ENCODE measurements at regions not wholly inside any gene's neighbourhood (a gene's known extent, or its start where the extent isn't known, plus 50 kb on each side); places are given as distances from the start of the nearest gene placed in this dataset.

DNA sequence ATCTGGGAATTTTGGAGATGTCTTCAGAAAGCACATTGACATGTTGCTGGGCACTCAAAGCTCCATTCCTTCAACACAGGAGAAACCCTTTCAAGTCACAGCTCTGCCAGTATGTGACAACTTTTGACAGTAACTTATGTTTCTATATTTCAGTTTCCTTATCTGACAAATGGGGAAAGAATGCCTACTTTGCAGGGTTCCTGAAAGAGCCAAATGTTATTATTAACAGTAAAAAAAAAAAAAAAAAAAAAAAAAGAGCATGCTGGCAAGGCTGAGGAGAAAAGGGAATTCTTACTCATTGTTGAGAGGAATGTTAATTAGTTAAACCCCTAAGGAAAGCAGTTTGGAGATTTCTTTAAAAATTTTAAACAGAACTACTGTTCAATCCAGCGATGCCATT is 272.5 kb upstream of the TGFBR2 start:
- Histone ChIP-seq H3K36me3 (ENCODE audit: control insufficient read depth, low read length) (no peaks in the 10 kb centered on the region), H3K27me3 (ENCODE audit: control insufficient read depth, low read length) (no peaks in the 10 kb centered on the region), H3K4me2 (ENCODE audit: low read length) (no peak overlapping the region), H3K9me3 (ENCODE audit: control insufficient read depth, insufficient read depth, low read length) (no peaks in the 10 kb centered on the region), H3K9me2 (replicated peaks; ENCODE audit: control insufficient read depth, low read length) (no peaks in the 10 kb centered on the region), H3K79me2 (ENCODE audit: control insufficient read depth, low read length) (no peaks in the 10 kb centered on the region), H4K20me1 (ENCODE audit: control insufficient read depth, insufficient read depth, low read depth, low read length) (no peaks in the 10 kb centered on the region), H3K4me1 (ENCODE audit: control insufficient read depth, low read length) (no peaks in the 10 kb centered on the region), H3K4me3 (ENCODE audit: low read length) (no peak overlapping the region), H3F3A (ENCODE audit: control insufficient read depth, insufficient read depth) (no peaks in the 10 kb centered on the region), H3K27ac (ENCODE audit: low read depth, low read length) (no peak overlapping the region)
- TF ChIP-seq, protein P1, sequence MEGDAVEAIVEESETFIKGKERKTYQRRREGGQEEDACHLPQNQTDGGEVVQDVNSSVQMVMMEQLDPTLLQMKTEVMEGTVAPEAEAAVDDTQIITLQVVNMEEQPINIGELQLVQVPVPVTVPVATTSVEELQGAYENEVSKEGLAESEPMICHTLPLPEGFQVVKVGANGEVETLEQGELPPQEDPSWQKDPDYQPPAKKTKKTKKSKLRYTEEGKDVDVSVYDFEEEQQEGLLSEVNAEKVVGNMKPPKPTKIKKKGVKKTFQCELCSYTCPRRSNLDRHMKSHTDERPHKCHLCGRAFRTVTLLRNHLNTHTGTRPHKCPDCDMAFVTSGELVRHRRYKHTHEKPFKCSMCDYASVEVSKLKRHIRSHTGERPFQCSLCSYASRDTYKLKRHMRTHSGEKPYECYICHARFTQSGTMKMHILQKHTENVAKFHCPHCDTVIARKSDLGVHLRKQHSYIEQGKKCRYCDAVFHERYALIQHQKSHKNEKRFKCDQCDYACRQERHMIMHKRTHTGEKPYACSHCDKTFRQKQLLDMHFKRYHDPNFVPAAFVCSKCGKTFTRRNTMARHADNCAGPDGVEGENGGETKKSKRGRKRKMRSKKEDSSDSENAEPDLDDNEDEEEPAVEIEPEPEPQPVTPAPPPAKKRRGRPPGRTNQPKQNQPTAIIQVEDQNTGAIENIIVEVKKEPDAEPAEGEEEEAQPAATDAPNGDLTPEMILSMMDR (IDR thresholded peaks at IDR 0.05; ENCODE audit: low read depth, low read length, poor library complexity, severe bottlenecking): no peak
- TF ChIP-seq EZH2phosphoT487 (IDR thresholded peaks at IDR 0.05; ENCODE audit: borderline replicate concordance, low read length): no peak

GRCh38 chr3:30340500-30340899 is 265.9 kb upstream of the TGFBR2 start:
- Histone ChIP-seq H3K4me3 (ENCODE audit: low read length) (no peak overlapping the region), H3K4me1 (ENCODE audit: control insufficient read depth, low read length) (no peaks in the 10 kb centered on the region), H3K4me2 (ENCODE audit: low read length) (no peak overlapping the region), H3K9me2 (replicated peaks; ENCODE audit: control insufficient read depth, low read length) (no peaks in the 10 kb centered on the region), H3K79me2 (ENCODE audit: control insufficient read depth, low read length) (no peaks in the 10 kb centered on the region), H3K9me3 (ENCODE audit: control insufficient read depth, insufficient read depth, low read length) (no peaks in the 10 kb centered on the region), H3K27ac (ENCODE audit: low read depth, low read length) (no peak overlapping the region), H3K27me3 (ENCODE audit: control insufficient read depth, low read length) (no peaks in the 10 kb centered on the region), H3K36me3 (ENCODE audit: control insufficient read depth, low read length) (no peaks in the 10 kb centered on the region), H4K20me1 (ENCODE audit: control insufficient read depth, insufficient read depth, low read depth, low read length) (no peaks in the 10 kb centered on the region), H3F3A (ENCODE audit: control insufficient read depth, insufficient read depth) (no peaks in the 10 kb centered on the region)
- TF ChIP-seq EZH2phosphoT487 (IDR thresholded peaks at IDR 0.05; ENCODE audit: borderline replicate concordance, low read length): no peak
- TF ChIP-seq, protein P1 (IDR thresholded peaks at IDR 0.05; ENCODE audit: low read depth, low read length, poor library complexity, severe bottlenecking): no peak

GRCh38 chr3:30341079-30341478 is 265.3 kb upstream of the TGFBR2 start:
- Histone ChIP-seq H3K4me1 (ENCODE audit: control insufficient read depth, low read length) (no peaks in the 10 kb centered on the region), H3K27me3 (ENCODE audit: control insufficient read depth, low read length) (no peaks in the 10 kb centered on the region), H4K20me1 (ENCODE audit: control insufficient read depth, insufficient read depth, low read depth, low read length) (no peaks in the 10 kb centered on the region), H3K9me3 (ENCODE audit: control insufficient read depth, insufficient read depth, low read length) (no peaks in the 10 kb centered on the region), H3K79me2 (ENCODE audit: control insufficient read depth, low read length) (no peaks in the 10 kb centered on the region), H3K27ac (ENCODE audit: low read depth, low read length) (no peak overlapping the region), H3K4me2 (ENCODE audit: low read length) (no peak overlapping the region), H3K36me3 (ENCODE audit: control insufficient read depth, low read length) (no peaks in the 10 kb centered on the region), H3F3A (ENCODE audit: control insufficient read depth, insufficient read depth) (no peaks in the 10 kb centered on the region), H3K4me3 (ENCODE audit: low read length) (no peak overlapping the region), H3K9me2 (replicated peaks; ENCODE audit: control insufficient read depth, low read length) (no peaks in the 10 kb centered on the region)
- TF ChIP-seq EZH2phosphoT487 (IDR thresholded peaks at IDR 0.05; ENCODE audit: borderline replicate concordance, low read length): no peak
- TF ChIP-seq, protein P1 (IDR thresholded peaks at IDR 0.05; ENCODE audit: low read depth, low read length, poor library complexity, severe bottlenecking): no peak

- no peak for TF ChIP-seq EZH2phosphoT487 (IDR thresholded peaks at IDR 0.05; ENCODE audit: borderline replicate concordance, low read length)
- TF ChIP-seq, protein P1 (IDR thresholded peaks at IDR 0.05; ENCODE audit: low read depth, low read length, poor library complexity, severe bottlenecking): no peak
- Histone ChIP-seq H3K4me1 (ENCODE audit: control insufficient read depth, low read length) (no peaks in the 10 kb centered on the region), H3K27ac (ENCODE audit: low read depth, low read length) (no peak overlapping the region), H3F3A (ENCODE audit: control insufficient read depth, insufficient read depth) (no peaks in the 10 kb centered on the region), H3K79me2 (ENCODE audit: control insufficient read depth, low read length) (no peaks in the 10 kb centered on the region), H3K4me2 (ENCODE audit: low read length) (no peak overlapping the region), H3K9me2 (replicated peaks; ENCODE audit: control insufficient read depth, low read length) (no peaks in the 10 kb centered on the region), H3K36me3 (ENCODE audit: control insufficient read depth, low read length) (no peaks in the 10 kb centered on the region), H3K27me3 (ENCODE audit: control insufficient read depth, low read length) (no peaks in the 10 kb centered on the region), H3K4me3 (ENCODE audit: low read length) (no peak overlapping the region), H3K9me3 (ENCODE audit: control insufficient read depth, insufficient read depth, low read length) (no peaks in the 10 kb centered on the region), H4K20me1 (ENCODE audit: control insufficient read depth, insufficient read depth, low read depth, low read length) (no peaks in the 10 kb centered on the region)
Measured at GRCh38 chr3:30341851-30342250, 264.6 kb upstream of the TGFBR2 start.

Measured in DOHH2 (cell line).